ENCODE measurements at regions not wholly inside any gene's neighbourhood (a gene's known extent, or its start where the extent isn't known, plus 50 kb on each side); places are given as distances from the start of the nearest gene placed in this dataset.

- no peak for DNase-seq
These were observed 190.3 kb upstream of the CRY1 start for GRCh38 chr12:107283652-107284051.

- no peak for DNase-seq
These were observed 191.3 kb upstream of the CRY1 start for GRCh38 chr12:107284692-107285091.

- no peak for DNase-seq
These were observed 194.4 kb upstream of the CRY1 start for GRCh38 chr12:107287436-107288413.

GRCh38 chr12:107288414-107289127, 195.2 kb upstream of the CRY1 start:
- DNase-seq: peak in 1 of 2 experiments; percentile 12

GRCh38 chr12:107291018-107291417, 197.7 kb upstream of the CRY1 start:
- no peak for DNase-seq

GRCh38 chr12:107296681-107297089, 203.3 kb upstream of the CRY1 start:
- no peak for DNase-seq

GRCh38 chr12:107302649-107303341, 209.4 kb upstream of the CRY1 start:
- DNase-seq: no peak

- no peak for DNase-seq
These were observed 211.5 kb upstream of the CRY1 start for GRCh38 chr12:107304588-107305532.

GRCh38 chr12:107306141-107306659, 212.9 kb upstream of the CRY1 start:
- no peak for DNase-seq

GRCh38 chr12:107308310-107308709, 215.0 kb upstream of the CRY1 start:
- no peak for DNase-seq

GRCh38 chr12:107309020-107309419, 215.7 kb upstream of the CRY1 start:
- no peak for DNase-seq

GRCh38 chr12:107310621-107311020, 217.3 kb upstream of the CRY1 start:
- DNase-seq: no peak

GRCh38 chr12:107311682-107312081, 218.3 kb upstream of the CRY1 start:
- no peak for DNase-seq

GRCh38 chr12:107317751-107318555, 224.6 kb upstream of the CRY1 start:
- peak; percentile 89 to 91 for DNase-seq

GRCh38 chr12:107318556-107318805, 225.1 kb upstream of the CRY1 start:
- DNase-seq: no peak

- peak; percentile 19 to 60 for DNase-seq
These were observed 225.6 kb upstream of the CRY1 start for GRCh38 chr12:107318806-107319532.

- DNase-seq: peak; percentile 30 to 54
These were observed 226.2 kb upstream of the CRY1 start for GRCh38 chr12:107319533-107320032.

- peak in 1 of 2 experiments; percentile 60 for DNase-seq
These were observed 226.9 kb upstream of the CRY1 start for GRCh38 chr12:107320033-107320928.
